GM12878 (cell line): ENCODE measurements at regions not wholly inside any gene's neighbourhood (a gene's known extent, or its start where the extent isn't known, plus 50 kb on each side); places are given as distances from the start of the nearest gene placed in this dataset.

Experiments used
- ATAC-seq: fragments of 200-7000 bp; cut with Tn5 transposase; 3 replicates; pipeline ENCODE4 v1.9.1; 2020; ENCODE audit warnings: mild to moderate bottlenecking, moderate library complexity
- BruUV-seq: library from RNA; stranded (reverse); fragments of 400-500 nt; replicated peaks from 2 replicates; lab custom pipeline; 2021; lab: Mats Ljungman, UMichigan
- CTCF ChIA-PET: fragments of 300-600 bp; sonication (Branson Sonifier 250); formaldehyde crosslinking; extraction: SDS; loops from one replicate; lab custom pipeline; 2021; ENCODE audit warnings: inconsistent platforms; lab: Yijun Ruan, JAX
- POLR2A ChIA-PET: fragments of 350-600 bp; formaldehyde crosslinking; extraction: SDS; loops from one replicate; lab custom pipeline; 2021; ENCODE audit warnings: inconsistent platforms; lab: Charles Lee
- RAD21 ChIA-PET: fragments of 300-600 bp; sonication (Branson Sonifier 250); formaldehyde crosslinking; loops from one replicate; lab custom pipeline; 2023; ENCODE audit warnings: antibody characterized with exemption; ENCODE audit not compliant: unreplicated experiment; lab: Charles Lee
- SMC1A ChIA-PET: fragments of 300-600 bp; sonication (Branson Sonifier 250); formaldehyde crosslinking; loops from one replicate; lab custom pipeline; 2023; ENCODE audit not compliant: unreplicated experiment, uncharacterized antibody; lab: Charles Lee
- DNase-seq: peaks from one replicate; pipeline ENCODE4 v3.0.0-alpha.2; 2011; ENCODE audit warnings: low read depth, low spot score
- FAIRE-seq: peaks from 3 replicates; lab custom pipeline; 2011; peaks lifted over from hg19 to GRCh38; lab: Jason Lieb, UNC
- H2AFZ ChIP-seq: 2 replicates; pipeline ENCODE4 v1.6.0; 2011; ENCODE audit warnings: low read depth, low read length, control low read depth; ENCODE audit not compliant: control insufficient read depth
- H3K27ac ChIP-seq: 2 replicates; pipeline ENCODE4 v1.5.1; 2011; ENCODE audit warnings: control low read depth; ENCODE audit not compliant: control insufficient read depth, insufficient read depth
- H3K27me3 ChIP-seq, 2 experiments: replicated peaks in 1 of 2; 2 replicates each; pipeline versions ENCODE4 v1.6.0 to v1.6.1; 2011; ENCODE audit warnings: low read length in 1 of 2; ENCODE audit not compliant: control insufficient read depth in 2 of 2, insufficient read depth in 2 of 2
- H3K36me3 ChIP-seq, 2 experiments: 2 replicates each; pipeline ENCODE4 v1.5.1; 2011; ENCODE audit warnings: low read length in 1 of 2; ENCODE audit not compliant: control insufficient read depth in 2 of 2, insufficient read depth in 2 of 2
- H3K4me1 ChIP-seq: 2 replicates; pipeline ENCODE4 v1.6.1; 2011; ENCODE audit warnings: mild to moderate bottlenecking, low read length, moderate library complexity, mixed read lengths; ENCODE audit not compliant: control insufficient read depth, insufficient read depth
- H3K4me2 ChIP-seq: 2 replicates; pipeline ENCODE4 v1.6.0; 2011; ENCODE audit warnings: control low read depth; ENCODE audit not compliant: control insufficient read depth, insufficient read depth
- H3K4me3 ChIP-seq: fragments of 200-600 bp; sonication (generic); 2 replicates; pipeline ENCODE4 v1.5.1; 2016
- H3K79me2 ChIP-seq: 2 replicates; pipeline ENCODE4 v1.6.0; 2011; ENCODE audit warnings: low read length; ENCODE audit not compliant: control insufficient read depth, insufficient read depth
- H3K9ac ChIP-seq: 2 replicates; pipeline ENCODE4 v1.8.0; 2011; ENCODE audit warnings: low read length, control low read depth, mixed read lengths; ENCODE audit not compliant: control insufficient read depth, insufficient read depth
- H3K9me3 ChIP-seq: replicated peaks from 3 replicates; pipeline ENCODE4 v1.5.1; 2011; ENCODE audit warnings: mild to moderate bottlenecking, low read length; ENCODE audit not compliant: control insufficient read depth, insufficient read depth
- H4K20me1 ChIP-seq: 2 replicates; pipeline ENCODE4 v1.6.0; 2011; ENCODE audit not compliant: control insufficient read depth, insufficient read depth
- CREM ChIP-seq: IDR thresholded peaks from 2 replicates; pipeline ENCODE4 v1.6.1; 2014; ENCODE audit warnings: antibody characterized with exemption, low read depth
- KLF5 ChIP-seq: fragments of 450-650 bp; IDR thresholded peaks from 2 replicates; pipeline ENCODE4 v1.6.1; 2014; ENCODE audit warnings: mild to moderate bottlenecking; ENCODE audit not compliant: partially characterized antibody
- MLLT1 ChIP-seq: fragments of 450-650 bp; IDR thresholded peaks from 2 replicates; pipeline ENCODE4 v1.6.1; 2016; ENCODE audit warnings: mild to moderate bottlenecking
- MTA3 ChIP-seq: IDR thresholded peaks from 2 replicates; pipeline ENCODE4 v1.6.1; 2012; ENCODE audit warnings: low read length, inconsistent platforms, borderline replicate concordance
- NFIC ChIP-seq: IDR thresholded peaks from 2 replicates; pipeline ENCODE4 v1.6.1; 2012; ENCODE audit warnings: low read depth, mild to moderate bottlenecking, inconsistent platforms, low read length, moderate library complexity
- RUNX3 ChIP-seq: IDR thresholded peaks from 2 replicates; pipeline ENCODE4 v1.6.1; 2012; ENCODE audit warnings: low read length, inconsistent platforms
- SMARCA5 ChIP-seq: fragments of 450-650 bp; IDR thresholded peaks from 2 replicates; pipeline ENCODE4 v1.6.1; 2017; ENCODE audit warnings: mild to moderate bottlenecking
- ZBED1 ChIP-seq: IDR thresholded peaks from 2 replicates; pipeline ENCODE4 v1.6.1; 2016; ENCODE audit warnings: borderline replicate concordance
- ZNF274 ChIP-seq: IDR thresholded peaks from one replicate; pipeline ENCODE4 v1.8.0; 2011; ENCODE audit not compliant: insufficient read length, insufficient read depth
- WGBS: methylation state at CpG from one replicate; pipeline ENCODE4 v1.1.6; 2016; ENCODE audit warnings: low lambda C conversion rate; ENCODE audit not compliant: insufficient replicate concordance, insufficient coverage; ENCODE audit errors: missing lambda C conversion rate; 5-methylcytosine and 5-hydroxymethylcytosine counted together
- in situ Hi-C: fragments of 300-500 bp; cut with MboI; formaldehyde crosslinking; loops from 9 replicates; pipeline ENCODE4 v1.14.3; 2018; ENCODE audit warnings: mixed read lengths
- intact Hi-C: fragments of 100-400 bp; cut with micrococcal nuclease; formaldehyde crosslinking; loops from one replicate; pipeline ENCODE4 v1.14.2; 2022; ENCODE audit not compliant: unreplicated experiment
- TF ChIP-seq, protein P1 (sequence below): IDR thresholded peaks from 2 replicates; pipeline ENCODE4 v1.6.1; 2011; ENCODE audit warnings: low read depth, low read length, improper control_type of control experiment, borderline replicate concordance
- TF ChIP-seq, protein P2 (sequence below): fragments of 450-650 bp; formaldehyde crosslinking; IDR thresholded peaks from 2 replicates; pipeline ENCODE4 v1.4.0; 2022; ENCODE audit warnings: mild to moderate bottlenecking, moderate library complexity
- TF ChIP-seq, protein P3 (sequence below): IDR thresholded peaks from 2 replicates; pipeline ENCODE4 v1.6.1; 2012; ENCODE audit warnings: low read depth, low read length, improper control_type of control experiment

GRCh38 chr9:23434654-23435053 lies 391.4 kb downstream of the ELAVL2 start:
- FAIRE-seq (no peak), ATAC-seq (no peak), DNase-seq (no peak)
- ChIA-PET RAD21 (no interaction called here), SMC1A (no interaction called here), CTCF (no interaction called here), POLR2A (no interaction called here)
- TF ChIP-seq ZNF274: no peak
- TF ChIP-seq, protein P1, sequence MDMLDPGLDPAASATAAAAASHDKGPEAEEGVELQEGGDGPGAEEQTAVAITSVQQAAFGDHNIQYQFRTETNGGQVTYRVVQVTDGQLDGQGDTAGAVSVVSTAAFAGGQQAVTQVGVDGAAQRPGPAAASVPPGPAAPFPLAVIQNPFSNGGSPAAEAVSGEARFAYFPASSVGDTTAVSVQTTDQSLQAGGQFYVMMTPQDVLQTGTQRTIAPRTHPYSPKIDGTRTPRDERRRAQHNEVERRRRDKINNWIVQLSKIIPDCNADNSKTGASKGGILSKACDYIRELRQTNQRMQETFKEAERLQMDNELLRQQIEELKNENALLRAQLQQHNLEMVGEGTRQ: no peak
- H3K36me3 ChIP-seq: no peaks in the 10 kb centered on the region
- in situ Hi-C loops (no loop called here), intact Hi-C loops (no loop called here)
- no peaks in the 10 kb centered on the region for H3K79me2 ChIP-seq
- H2AFZ ChIP-seq: no peak overlapping the region
- no peak overlapping the region for H3K9ac ChIP-seq
- no peaks in the 10 kb centered on the region for H4K20me1 ChIP-seq
- H3K4me1 ChIP-seq: no peaks in the 10 kb centered on the region
- no peaks in the 10 kb centered on the region for H3K9me3 ChIP-seq
- WGBS: 0% methylated on average over 4 of the region's 4 CpGs
- no peak overlapping the region for H3K27ac ChIP-seq
- H3K4me3 ChIP-seq: no peak overlapping the region
- no peaks in the 10 kb centered on the region for H3K27me3 ChIP-seq
- H3K4me2 ChIP-seq: no peak overlapping the region
- BruUV-seq: no TSS peak

DNA sequence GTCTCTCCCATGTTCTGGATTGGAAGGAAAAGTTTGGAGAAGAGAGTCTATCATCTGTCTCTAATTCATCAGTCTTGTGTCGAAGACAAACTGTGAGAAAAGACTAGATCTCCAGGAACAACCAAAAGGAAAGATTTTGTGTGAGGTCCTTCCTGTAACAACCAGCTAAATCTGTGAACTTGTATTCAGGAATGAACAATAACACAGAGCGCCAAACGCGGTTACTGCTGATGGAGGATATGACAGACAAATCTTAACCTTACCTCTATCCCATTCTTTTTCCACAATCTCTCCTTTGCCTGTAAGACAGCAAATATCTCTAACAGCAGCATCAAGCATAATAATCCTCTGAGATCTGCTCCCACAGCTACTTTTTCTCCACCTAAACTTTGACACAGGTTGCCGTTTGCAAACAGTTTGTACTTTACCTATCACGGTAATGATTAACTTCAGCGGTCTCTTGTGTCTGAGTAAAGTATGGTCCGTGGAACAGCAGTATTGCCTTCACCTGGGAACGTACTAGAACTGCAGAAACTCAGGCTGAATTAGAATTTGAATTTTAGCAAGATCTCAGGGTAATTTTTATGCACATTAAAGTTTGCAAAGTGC lies 387.6 kb downstream of the ELAVL2 start:
- no peak overlapping the region for H3K4me3 ChIP-seq
- H3K27ac ChIP-seq: no peak overlapping the region
- no peak for ATAC-seq
- H3K9me3 ChIP-seq: no peaks in the 10 kb centered on the region
- CTCF ChIA-PET: no interaction called here
- no peaks in the 10 kb centered on the region for H3K4me1 ChIP-seq
- intact Hi-C loops (no loop called here), in situ Hi-C loops (no loop called here)
- POLR2A ChIA-PET: no interaction called here
- RAD21 ChIA-PET: no interaction called here
- DNase-seq: no peak
- FAIRE-seq: no peak
- no peaks in the 10 kb centered on the region for H3K36me3 ChIP-seq
- no peak overlapping the region for H3K4me2 ChIP-seq
- no peaks in the 10 kb centered on the region for H3K79me2 ChIP-seq
- WGBS: 42% methylated on average over 9 of the region's 9 CpGs
- BruUV-seq: no TSS peak
- no peaks in the 10 kb centered on the region for H3K27me3 ChIP-seq
- SMC1A ChIA-PET: no interaction called here
- H2AFZ ChIP-seq: no peak overlapping the region
- H3K9ac ChIP-seq: no peak overlapping the region
- H4K20me1 ChIP-seq: no peaks in the 10 kb centered on the region
- no peak for TF ChIP-seq ZBED1
- no peak for TF ChIP-seq CREM
- TF ChIP-seq MLLT1: no peak
- TF ChIP-seq KLF5: no peak
- TF ChIP-seq, protein P2, sequence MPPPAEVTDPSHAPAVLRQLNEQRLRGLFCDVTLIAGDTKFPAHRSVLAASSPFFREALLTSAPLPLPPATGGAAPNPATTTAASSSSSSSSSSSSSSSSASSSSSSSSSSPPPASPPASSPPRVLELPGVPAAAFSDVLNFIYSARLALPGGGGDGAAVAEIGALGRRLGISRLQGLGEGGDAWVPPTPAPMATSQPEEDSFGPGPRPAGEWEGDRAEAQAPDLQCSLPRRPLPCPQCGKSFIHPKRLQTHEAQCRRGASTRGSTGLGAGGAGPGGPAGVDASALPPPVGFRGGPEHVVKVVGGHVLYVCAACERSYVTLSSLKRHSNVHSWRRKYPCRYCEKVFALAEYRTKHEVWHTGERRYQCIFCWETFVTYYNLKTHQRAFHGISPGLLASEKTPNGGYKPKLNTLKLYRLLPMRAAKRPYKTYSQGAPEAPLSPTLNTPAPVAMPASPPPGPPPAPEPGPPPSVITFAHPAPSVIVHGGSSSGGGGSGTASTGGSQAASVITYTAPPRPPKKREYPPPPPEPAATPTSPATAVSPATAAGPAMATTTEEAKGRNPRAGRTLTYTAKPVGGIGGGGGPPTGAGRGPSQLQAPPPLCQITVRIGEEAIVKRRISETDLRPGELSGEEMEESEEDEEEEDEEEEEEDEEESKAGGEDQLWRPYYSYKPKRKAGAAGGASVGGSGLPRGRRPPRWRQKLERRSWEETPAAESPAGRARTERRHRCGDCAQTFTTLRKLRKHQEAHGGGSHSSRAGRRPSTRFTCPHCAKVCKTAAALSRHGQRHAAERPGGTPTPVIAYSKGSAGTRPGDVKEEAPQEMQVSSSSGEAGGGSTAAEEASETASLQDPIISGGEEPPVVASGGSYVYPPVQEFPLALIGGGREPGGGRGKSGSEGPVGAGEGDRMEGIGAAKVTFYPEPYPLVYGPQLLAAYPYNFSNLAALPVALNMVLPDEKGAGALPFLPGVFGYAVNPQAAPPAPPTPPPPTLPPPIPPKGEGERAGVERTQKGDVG: no peak
- no peak for TF ChIP-seq NFIC
- TF ChIP-seq SMARCA5: no peak
- no peak for TF ChIP-seq MTA3
- no peak for TF ChIP-seq RUNX3
- TF ChIP-seq, protein P3, sequence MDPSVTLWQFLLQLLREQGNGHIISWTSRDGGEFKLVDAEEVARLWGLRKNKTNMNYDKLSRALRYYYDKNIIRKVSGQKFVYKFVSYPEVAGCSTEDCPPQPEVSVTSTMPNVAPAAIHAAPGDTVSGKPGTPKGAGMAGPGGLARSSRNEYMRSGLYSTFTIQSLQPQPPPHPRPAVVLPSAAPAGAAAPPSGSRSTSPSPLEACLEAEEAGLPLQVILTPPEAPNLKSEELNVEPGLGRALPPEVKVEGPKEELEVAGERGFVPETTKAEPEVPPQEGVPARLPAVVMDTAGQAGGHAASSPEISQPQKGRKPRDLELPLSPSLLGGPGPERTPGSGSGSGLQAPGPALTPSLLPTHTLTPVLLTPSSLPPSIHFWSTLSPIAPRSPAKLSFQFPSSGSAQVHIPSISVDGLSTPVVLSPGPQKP: no peak
